ENCODE measurements at regions not wholly inside any gene's neighbourhood (a gene's known extent, or its start where the extent isn't known, plus 50 kb on each side); places are given as distances from the start of the nearest gene placed in this dataset.
"Not testable (repeated sequence)": the region's sequence is repeated elsewhere in the genome, so short reads cannot be mapped to it uniquely, and the experiment has no call there.

GRCh38 chr6:58028188-58028587 lies 710.8 kb downstream of the PRIM2 start:
- not testable (repeated sequence) for TF ChIP-seq CTCF (IDR thresholded peaks at IDR 0.05); ZFX (IDR thresholded peaks at IDR 0.05; ENCODE audit: borderline replicate concordance)

Measured in 22Rv1 (cell line).